Small intestine (tissue), 7 donors: ENCODE measurements at regions not wholly inside any gene's neighbourhood (a gene's known extent, or its start where the extent isn't known, plus 50 kb on each side); places are given as distances from the start of the nearest gene placed in this dataset.
"Not testable (repeated sequence)": the region's sequence is repeated elsewhere in the genome, so short reads cannot be mapped to it uniquely, and the experiment has no call there.

Experiments used
- DNase-seq, 2 donors: peaks; one replicate each; pipeline versions ENCODE4 v3.0.0 to v3.0.0-alpha.2; 2013
- FAIRE-seq: peaks from 2 replicates; lab custom pipeline; 2012; peaks lifted over from hg19 to GRCh38; lab: Jason Lieb, UNC
- H3K27ac ChIP-seq, 3 donors: one replicate each; pipeline ENCODE4 v1.5.1; 2013; ENCODE audit warnings: low read length in 2 of 3, mild to moderate bottlenecking in 2 of 3, control low read depth in 1 of 3, inconsistent platforms in 1 of 3, low read depth in 1 of 3, moderate library complexity in 1 of 3
- H3K27me3 ChIP-seq, 3 donors: one replicate each; pipeline ENCODE4 v1.6.1; 2013; ENCODE audit warnings: low read length in 3 of 3, inconsistent platforms in 1 of 3; ENCODE audit not compliant: control insufficient read depth in 3 of 3, insufficient read depth in 3 of 3
- H3K36me3 ChIP-seq, 3 donors: one replicate each; pipeline ENCODE4 v1.6.1; 2013; ENCODE audit warnings: low read length in 3 of 3, inconsistent platforms in 1 of 3, low read depth in 1 of 3, mild to moderate bottlenecking in 1 of 3, moderate library complexity in 1 of 3; ENCODE audit not compliant: control insufficient read depth in 3 of 3, insufficient read depth in 2 of 3
- H3K4me1 ChIP-seq, 3 donors: one replicate each; pipeline ENCODE4 v1.6.1; 2013; ENCODE audit warnings: low read length in 2 of 3, inconsistent platforms in 1 of 3, low read depth in 1 of 3, mild to moderate bottlenecking in 1 of 3, moderate library complexity in 1 of 3; ENCODE audit not compliant: control insufficient read depth in 3 of 3, insufficient read depth in 2 of 3
- H3K4me3 ChIP-seq, 3 donors: one replicate each; pipeline ENCODE4 v1.5.1; 2013; ENCODE audit warnings: low read length in 3 of 3, control low read depth in 1 of 3, inconsistent platforms in 1 of 3, low read depth in 1 of 3, mild to moderate bottlenecking in 1 of 3, moderate library complexity in 1 of 3
- H3K9me3 ChIP-seq, 2 donors: one replicate each; pipeline ENCODE4 v1.6.1; 2013; ENCODE audit warnings: low read depth in 1 of 2, low read length in 1 of 2; ENCODE audit not compliant: control insufficient read depth in 2 of 2, insufficient read depth in 1 of 2
- WGBS, 3 donors: extraction: QIAGEN DNeasy Blood & Tissue Kit; methylation state at CpG; one replicate each; pipeline ENCODE4 v1.1.7; 2013; 5-methylcytosine and 5-hydroxymethylcytosine counted together
- donor health status: healthy with polysubstance abuse.
- donor health status: control.
- donor health status: control.
- donor health status: Bipolar disorder and iron deficiency.
- donor health status: healthy.

DNA sequence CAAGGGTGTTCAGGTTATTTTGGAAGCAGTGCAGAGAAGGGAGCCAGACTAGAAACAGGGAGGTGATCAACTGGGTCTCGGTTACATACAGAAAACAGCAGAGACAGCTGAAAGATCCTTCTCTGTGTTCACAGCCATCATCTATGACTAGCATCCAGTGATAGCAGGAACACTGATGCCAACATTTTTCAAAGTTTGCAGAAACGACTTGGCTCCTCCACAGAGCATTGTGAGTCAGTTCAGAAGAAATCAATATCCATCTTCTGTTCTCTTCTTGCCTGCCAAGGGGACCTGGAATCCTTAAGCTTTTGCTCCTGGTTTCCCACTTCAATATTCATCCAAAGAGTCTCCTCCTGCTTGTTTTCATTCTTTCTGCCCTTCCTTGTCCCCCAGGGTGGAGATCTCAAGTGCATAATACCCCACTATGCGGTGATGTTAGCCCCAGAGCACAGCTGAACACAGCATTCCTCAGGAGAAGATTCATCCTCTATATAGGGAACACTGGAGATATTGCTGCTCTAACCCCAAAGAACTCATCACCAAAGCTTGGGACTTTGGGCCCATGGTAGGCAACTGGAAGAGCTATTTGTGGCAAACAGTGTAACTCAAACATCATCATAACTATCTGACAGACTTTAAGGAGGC is 122.6 kb downstream of the KBTBD2 start:
- not testable (repeated sequence) for FAIRE-seq, H3K4me1 ChIP-seq, H3K36me3 ChIP-seq, H3K27ac ChIP-seq, H3K27me3 ChIP-seq, DNase-seq, H3K9me3 ChIP-seq, H3K4me3 ChIP-seq
- 65 to 81% (median 66%) methylated on average over 3 of the region's 3 CpGs for WGBS, 3 donors

DNA sequence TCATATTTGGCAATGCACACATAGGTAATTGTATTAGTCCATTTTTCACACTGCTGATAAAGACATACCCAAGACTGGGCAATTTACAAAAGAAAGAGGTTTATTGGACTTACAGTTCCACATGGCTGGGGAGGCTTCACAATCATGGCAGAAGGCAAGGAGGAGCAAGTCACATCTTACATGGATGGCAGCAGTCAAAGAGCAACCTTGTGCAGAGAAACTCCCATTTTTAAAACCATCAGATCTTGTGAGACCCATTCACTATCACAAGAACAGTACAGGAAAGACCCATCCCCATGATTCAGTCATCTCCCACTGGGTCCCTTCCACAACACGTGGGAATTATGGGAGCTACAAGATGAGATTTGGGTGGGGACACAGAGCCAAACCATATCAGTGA is 123.2 kb downstream of the KBTBD2 start:
- WGBS, 3 donors: 79 to 91% (median 87%) methylated on average over 1 of the region's 1 CpG

DNA sequence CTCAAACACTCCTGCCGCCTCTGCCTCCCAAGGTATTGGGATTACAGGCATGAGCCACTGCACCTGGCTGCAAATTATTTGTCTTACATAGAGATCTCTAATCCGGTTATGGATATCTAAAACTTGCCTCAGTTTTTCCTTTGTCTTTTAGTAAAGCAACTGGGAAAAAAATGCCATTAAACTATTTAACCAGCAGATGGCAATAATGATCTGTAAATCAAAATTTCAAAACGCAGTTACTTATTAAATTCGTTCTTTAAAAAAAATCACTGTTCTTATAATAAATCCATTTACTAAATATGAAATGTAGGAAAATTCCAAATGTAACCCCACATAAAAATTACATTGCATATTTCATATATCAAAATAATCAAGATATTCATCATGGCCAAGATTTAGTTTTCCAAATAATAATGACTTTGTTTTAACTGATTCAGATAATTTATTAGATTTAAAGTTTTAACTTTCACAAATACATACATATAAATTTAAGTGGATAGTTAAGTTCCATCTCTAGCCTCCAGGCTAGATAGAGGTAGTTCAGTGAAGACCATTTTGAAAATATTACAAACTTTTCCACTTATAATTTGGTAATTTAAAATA is 125.8 kb downstream of the KBTBD2 start:
- H3K36me3 ChIP-seq, H3K27ac ChIP-seq, DNase-seq, H3K4me1 ChIP-seq, H3K4me3 ChIP-seq, H3K9me3 ChIP-seq: not testable (repeated sequence)
- FAIRE-seq: peak; percentile 49
- peaks cover 0 to 27% (median 3%) of the 10 kb centered on the region in 3 donors for H3K27me3 ChIP-seq
- 18 to 23% (median 22%) methylated on average over 4 of the region's 4 CpGs for WGBS, 3 donors

More for the DNA sequence above, 123.2 kb downstream of the KBTBD2 start:
- not testable (repeated sequence) for H3K27me3 ChIP-seq, H3K4me1 ChIP-seq, H3K4me3 ChIP-seq, FAIRE-seq, H3K27ac ChIP-seq, DNase-seq, H3K36me3 ChIP-seq, H3K9me3 ChIP-seq

DNA sequence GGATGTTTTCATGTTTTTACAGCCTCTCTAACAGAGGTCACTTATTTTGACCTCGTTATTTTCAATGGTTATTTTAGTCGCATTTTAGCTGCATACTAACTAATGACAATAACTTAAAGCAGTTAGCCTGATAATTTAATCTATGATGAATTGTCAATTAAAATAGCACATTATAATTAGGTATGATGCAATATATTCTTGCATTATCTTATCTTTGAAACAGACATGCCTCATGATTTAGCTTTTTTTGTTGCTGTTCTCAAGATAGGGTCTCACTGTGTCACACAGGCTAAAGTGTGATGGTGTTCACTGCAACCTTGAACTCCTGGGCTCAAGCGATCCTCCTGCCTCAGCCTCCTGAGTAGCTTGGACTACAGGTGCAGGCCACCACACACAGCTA is 126.4 kb downstream of the KBTBD2 start:
- H3K4me3 ChIP-seq: no peak overlapping the region
- peaks cover 0 to 7% of the 10 kb centered on the region in 2 donors for H3K9me3 ChIP-seq
- peaks cover 0 to 27% (median 3%) of the 10 kb centered on the region in 3 donors for H3K27me3 ChIP-seq
- H3K36me3 ChIP-seq: no peaks in the 10 kb centered on the region
- H3K27ac ChIP-seq: no peak overlapping the region
- 65 to 80% (median 65%) methylated on average over 3 of the region's 3 CpGs for WGBS, 3 donors
- no peak for DNase-seq
- FAIRE-seq: no peak
- H3K4me1 ChIP-seq: peaks cover 0 to 5% (median 0%) of the 10 kb centered on the region in 3 donors

DNA sequence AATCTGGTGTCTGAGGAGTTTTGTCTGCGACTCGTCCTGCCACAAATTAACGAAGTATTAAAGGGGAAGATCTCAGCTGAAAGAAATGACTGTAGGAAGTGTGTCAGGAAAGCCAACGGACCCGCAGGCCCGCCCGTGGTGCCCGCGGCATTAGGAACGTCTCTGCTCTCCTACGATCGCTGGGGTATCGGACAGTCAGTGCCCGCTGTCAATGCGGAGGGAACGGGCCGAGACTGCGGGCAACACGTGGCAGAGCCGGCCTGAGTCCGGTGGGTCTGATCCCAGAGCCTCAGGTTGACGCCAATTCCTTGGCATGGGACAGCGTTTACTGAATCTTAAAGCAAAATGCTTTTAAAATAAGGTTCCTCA is 128.7 kb downstream of the KBTBD2 start:
- DNase-seq: peak in 1 of 2 donors; percentile 7
- 53 to 79% (median 68%) methylated on average over 23 of the region's 23 CpGs for WGBS, 3 donors
- Histone ChIP-seq H3K9me3 (no peaks in the 10 kb centered on the region), H3K27me3 (peaks cover 0 to 27% (median 3%) of the 10 kb centered on the region in 3 donors), H3K4me1 (peaks cover 0 to 5% (median 0%) of the 10 kb centered on the region in 3 donors), H3K27ac (no peak overlapping the region), H3K4me3 (no peak overlapping the region), H3K36me3 (no peaks in the 10 kb centered on the region)
- no peak for FAIRE-seq

DNA sequence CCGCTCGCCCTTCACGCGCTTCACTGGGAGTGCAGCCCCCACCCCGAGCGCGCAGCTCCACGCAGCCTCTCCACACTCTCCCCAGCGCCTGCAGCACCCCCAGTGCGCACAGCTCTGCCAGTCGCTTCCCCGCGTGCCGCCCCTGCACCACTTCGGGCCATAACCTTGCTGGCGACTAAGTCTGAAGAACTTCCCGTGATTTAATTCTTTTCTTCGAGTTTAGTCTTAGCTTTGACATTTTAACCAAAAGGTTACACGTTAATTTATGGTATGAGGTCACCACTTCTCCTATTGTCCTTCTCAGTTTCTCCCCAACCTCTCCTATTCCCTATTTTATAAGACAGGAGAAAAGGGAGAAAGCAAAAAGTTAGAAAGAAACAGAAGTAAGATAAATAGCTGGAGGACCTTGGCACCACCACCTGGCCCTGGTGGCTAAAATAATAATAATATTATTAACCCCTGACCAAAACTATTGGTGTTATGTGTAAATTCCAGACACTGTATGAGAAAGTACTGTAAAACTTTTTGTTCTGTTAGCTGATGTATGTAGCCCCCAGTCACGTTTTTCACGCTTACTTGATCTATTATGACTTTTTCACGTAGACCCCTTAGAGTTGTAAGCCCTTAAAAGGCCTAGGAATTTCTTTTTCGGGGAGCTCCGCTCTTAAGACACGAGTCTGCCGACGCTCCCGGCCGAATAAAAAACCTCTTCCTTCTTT is 129.2 kb downstream of the KBTBD2 start:
- not testable (repeated sequence) for H3K9me3 ChIP-seq, H3K36me3 ChIP-seq, H3K4me1 ChIP-seq, H3K27ac ChIP-seq, FAIRE-seq, DNase-seq, H3K4me3 ChIP-seq
- WGBS, 3 donors: 44 to 58% (median 54%) methylated on average over 21 to 29 of the region's 29 CpGs
- peaks cover 0 to 27% (median 3%) of the 10 kb centered on the region in 3 donors for H3K27me3 ChIP-seq

DNA sequence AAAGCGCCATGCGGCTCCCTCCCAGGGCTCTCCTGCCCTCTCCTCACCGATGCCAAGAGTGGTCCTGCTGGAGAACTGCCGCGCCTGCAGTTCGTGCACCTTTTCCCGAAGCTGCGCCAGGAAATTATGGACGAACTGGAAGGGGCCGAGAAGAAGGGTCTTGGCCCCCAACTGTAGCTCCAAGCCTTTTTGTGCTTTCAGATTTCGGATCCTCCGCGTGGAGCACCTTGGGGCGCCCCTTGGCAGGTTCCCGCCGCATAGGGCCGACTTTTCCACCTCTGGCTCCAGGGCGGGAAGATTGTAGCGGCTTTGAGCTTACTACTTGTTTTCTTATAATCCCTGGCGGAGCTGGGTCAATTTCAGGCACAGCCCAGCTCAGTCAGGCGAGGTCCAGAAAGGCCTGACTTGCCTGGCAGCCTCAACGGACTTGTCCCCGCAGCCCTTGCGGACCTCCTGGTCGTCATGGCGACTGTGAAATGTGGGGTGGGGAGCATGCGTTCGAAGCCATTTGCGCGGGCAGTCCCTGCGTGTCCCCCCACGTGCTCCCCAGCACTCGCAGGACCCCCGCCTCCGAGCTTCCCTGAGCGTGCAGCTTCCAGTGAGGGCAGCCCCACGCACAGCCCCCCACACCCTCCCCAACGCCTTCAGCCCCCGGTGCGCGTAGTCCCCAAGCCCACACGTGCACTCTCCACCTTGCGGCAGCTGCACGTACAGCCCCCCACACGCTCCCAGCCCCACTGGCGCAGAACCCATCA is 129.9 kb downstream of the KBTBD2 start:
- H3K27me3 ChIP-seq: peaks cover 0 to 27% (median 3%) of the 10 kb centered on the region in 3 donors
- FAIRE-seq (no peak), DNase-seq (peak in 1 of 2 donors; percentile 27)
- H3K9me3 ChIP-seq: no peaks in the 10 kb centered on the region
- WGBS, 3 donors: 34 to 48% (median 47%) methylated on average over 42 to 46 of the region's 46 CpGs
- H3K36me3 ChIP-seq: no peaks in the 10 kb centered on the region
- H3K4me3 ChIP-seq: peak overlapping the region in 1 of 3 donors; percentile 20
- H3K4me1 ChIP-seq: peaks cover 0 to 5% (median 0%) of the 10 kb centered on the region in 3 donors
- no peak overlapping the region for H3K27ac ChIP-seq

DNA sequence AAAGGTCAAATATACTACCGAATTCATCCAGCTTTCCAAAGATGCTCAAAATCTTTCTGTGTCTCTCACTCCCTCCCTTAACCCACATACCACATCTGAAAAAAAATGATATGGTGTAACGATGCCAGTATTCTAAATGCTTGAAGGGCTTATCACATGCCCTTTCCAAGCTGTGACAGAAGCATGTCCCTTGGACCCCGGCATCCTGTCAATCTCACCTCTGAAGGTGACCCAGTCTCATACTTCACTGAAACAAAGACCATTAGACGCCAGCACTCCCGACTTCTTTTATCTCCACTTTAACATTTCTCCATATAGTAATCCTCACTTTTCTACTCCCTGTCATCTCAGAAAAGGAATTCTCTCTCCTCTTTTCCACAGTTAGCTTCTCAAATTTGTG is 130.8 kb downstream of the KBTBD2 start:
- not testable (repeated sequence) for H3K4me3 ChIP-seq, DNase-seq, H3K9me3 ChIP-seq, FAIRE-seq, H3K27ac ChIP-seq, H3K4me1 ChIP-seq, H3K36me3 ChIP-seq
- 89 to 92% (median 91%) methylated on average over 5 of the region's 5 CpGs for WGBS, 3 donors
- peaks cover 0 to 27% (median 3%) of the 10 kb centered on the region in 3 donors for H3K27me3 ChIP-seq
